ENCODE measurements at regions not wholly inside any gene's neighbourhood (a gene's known extent, or its start where the extent isn't known, plus 50 kb on each side); places are given as distances from the start of the nearest gene placed in this dataset.

- TF ChIP-seq CTCF (IDR thresholded peaks at IDR 0.05) (no peak), POLR2AphosphoS5 (IDR thresholded peaks at IDR 0.05) (no peak), POLR2A (IDR thresholded peaks at IDR 0.05) (no peak)
Measured at GRCh38 chr9:135356796-135357195, 122.8 kb upstream of the PPP1R26 start.

Measured in breast epithelium (tissue), 3 donors.